ENCODE measurements at regions not wholly inside any gene's neighbourhood (a gene's known extent, or its start where the extent isn't known, plus 50 kb on each side); places are given as distances from the start of the nearest gene placed in this dataset.

DNA sequence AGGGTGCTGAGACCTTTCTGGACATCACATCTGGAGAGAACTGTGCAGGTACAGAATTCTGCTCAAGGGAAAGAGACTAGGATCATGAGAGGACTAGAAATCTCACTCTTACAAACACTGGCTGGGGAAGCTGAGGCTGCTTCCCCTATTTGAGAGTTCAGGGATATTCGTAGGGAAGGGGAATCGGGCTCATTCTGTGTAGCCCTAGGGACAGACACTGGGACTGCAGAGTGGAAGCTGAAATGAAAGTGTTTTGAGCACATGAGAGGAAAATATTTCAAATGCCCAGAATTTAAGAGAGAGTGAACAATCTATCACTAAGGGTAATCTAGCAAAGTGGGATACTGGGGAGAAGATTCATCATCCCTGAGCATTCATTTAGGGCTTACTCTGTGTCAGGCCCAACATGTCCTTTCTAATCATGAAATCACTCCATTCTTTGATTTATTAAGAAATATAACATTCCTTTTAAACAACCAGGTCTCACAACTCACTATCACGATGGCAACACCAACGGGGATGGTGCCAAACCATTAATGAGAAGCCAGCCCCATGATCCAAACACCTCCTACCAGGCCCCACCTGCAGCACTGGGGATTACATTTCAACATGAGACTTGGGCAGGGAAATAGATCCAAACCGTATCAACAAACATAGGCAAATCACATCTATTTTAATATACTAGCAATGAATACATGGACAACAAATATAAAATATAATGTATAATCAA, 63.0 kb downstream of the CPN2 start:
- no peaks in the 10 kb centered on the region for H3K4me1 Mint-ChIP-seq (ENCODE audit: low read depth, unreplicated experiment)
- peaks cover 5% of the 10 kb centered on the region for H3K36me3 Mint-ChIP-seq (ENCODE audit: unreplicated experiment)
- H3K9me3 Mint-ChIP-seq (ENCODE audit: unreplicated experiment) = no peaks in the 10 kb centered on the region
- H3K27ac Mint-ChIP-seq (ENCODE audit: unreplicated experiment) = no peak overlapping the region
- no peak overlapping the region for H3K4me3 Mint-ChIP-seq (ENCODE audit: unreplicated experiment)
- H3K27me3 Mint-ChIP-seq (ENCODE audit: unreplicated experiment) = peaks cover 5% of the 10 kb centered on the region
- TF ChIP-seq, protein P1, sequence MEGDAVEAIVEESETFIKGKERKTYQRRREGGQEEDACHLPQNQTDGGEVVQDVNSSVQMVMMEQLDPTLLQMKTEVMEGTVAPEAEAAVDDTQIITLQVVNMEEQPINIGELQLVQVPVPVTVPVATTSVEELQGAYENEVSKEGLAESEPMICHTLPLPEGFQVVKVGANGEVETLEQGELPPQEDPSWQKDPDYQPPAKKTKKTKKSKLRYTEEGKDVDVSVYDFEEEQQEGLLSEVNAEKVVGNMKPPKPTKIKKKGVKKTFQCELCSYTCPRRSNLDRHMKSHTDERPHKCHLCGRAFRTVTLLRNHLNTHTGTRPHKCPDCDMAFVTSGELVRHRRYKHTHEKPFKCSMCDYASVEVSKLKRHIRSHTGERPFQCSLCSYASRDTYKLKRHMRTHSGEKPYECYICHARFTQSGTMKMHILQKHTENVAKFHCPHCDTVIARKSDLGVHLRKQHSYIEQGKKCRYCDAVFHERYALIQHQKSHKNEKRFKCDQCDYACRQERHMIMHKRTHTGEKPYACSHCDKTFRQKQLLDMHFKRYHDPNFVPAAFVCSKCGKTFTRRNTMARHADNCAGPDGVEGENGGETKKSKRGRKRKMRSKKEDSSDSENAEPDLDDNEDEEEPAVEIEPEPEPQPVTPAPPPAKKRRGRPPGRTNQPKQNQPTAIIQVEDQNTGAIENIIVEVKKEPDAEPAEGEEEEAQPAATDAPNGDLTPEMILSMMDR (IDR thresholded peaks at IDR 0.05; ENCODE audit: partially characterized antibody, unreplicated experiment) = no peak
- no peak for DNase-seq

Measured in glutamatergic neuron (in vitro differentiated cells).